IPS-NIHi11 (cell line): ENCODE measurements at regions not wholly inside any gene's neighbourhood (a gene's known extent, or its start where the extent isn't known, plus 50 kb on each side); places are given as distances from the start of the nearest gene placed in this dataset.
"Not testable (repeated sequence)": the region's sequence is repeated elsewhere in the genome, so short reads cannot be mapped to it uniquely, and the experiment has no call there.

Experiments used
- DNase-seq: peaks from one replicate; pipeline ENCODE4 v3.0.0; 2012; ENCODE audit warnings: mixed read lengths, low spot score

DNA sequence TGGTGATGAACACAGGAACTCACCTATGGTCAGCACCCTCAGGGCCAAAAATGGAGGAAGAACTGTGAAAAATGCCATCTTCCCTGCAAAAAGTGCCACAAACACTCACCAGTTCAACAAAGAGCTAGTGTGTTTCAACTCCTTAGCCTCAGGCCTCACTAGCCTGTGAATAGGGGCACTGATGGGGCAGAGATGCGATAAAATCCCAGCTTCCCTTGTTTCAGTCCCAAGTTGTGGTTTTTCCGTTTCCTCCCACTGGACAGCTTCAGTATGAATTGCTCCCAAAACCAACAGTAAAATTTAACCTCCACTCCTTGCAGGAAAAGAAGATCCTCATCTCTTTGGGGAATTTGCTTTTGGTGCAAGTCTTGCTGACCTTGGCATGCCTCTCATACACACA is 117.4 kb upstream of the ADAMTS9 start:
- DNase-seq: no peak

DNA sequence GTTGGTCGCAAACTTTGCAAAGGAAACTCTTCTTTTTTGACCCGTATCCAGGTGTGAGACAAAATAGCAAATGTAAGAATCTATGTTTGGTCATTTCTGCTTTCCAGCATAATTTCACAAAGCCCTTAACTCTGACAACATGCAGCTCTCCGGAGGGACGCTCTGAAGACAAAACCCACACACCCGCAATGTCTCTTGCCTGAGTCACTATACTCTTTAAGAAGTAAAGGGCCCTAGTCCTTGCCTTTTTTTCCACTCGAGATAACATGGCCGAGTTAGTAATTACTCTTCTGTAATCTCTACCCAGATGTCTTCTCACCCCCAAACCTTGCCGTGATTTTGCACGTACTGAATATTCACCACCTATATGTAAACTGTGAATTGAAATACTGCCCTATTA is 115.7 kb upstream of the ADAMTS9 start:
- DNase-seq: no peak

DNA sequence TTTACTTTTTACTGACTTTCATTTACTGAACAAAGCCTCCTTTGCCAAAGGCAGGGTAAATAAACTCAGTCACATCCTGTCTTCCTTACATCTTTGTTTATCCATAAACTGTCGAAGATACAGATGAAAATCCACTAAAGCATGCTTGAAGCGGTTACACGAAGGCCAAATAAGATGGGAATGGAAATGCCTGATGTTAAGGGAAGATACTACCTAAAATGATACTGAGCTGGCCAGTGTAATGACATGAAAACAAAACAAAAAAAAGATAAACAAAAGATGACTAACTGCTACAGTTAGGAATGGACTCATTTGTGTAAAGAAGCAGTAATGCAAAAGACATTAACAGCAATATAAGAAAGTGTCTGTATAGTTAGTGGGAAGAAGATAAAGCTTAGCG is 114.7 kb upstream of the ADAMTS9 start:
- no peak for DNase-seq

DNA sequence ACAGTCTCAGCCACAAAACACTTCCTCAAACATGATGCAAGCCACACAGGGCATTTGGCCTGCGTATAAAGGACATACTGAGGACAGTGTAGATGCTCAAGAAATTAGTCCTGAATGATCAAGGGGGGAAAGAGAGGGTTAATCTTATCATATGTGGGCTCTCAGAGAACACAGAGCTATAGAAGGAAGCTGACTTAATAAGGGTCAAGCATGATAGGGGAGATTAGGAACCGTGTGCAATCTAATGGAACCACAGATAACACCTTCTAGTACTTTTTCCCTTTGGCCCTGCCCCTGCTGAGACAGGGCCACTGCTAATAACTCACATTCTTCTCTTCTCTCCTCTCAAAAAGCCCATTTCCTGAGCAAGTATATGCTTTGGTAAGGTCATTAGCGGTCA is 114.1 kb upstream of the ADAMTS9 start:
- no peak for DNase-seq

DNA sequence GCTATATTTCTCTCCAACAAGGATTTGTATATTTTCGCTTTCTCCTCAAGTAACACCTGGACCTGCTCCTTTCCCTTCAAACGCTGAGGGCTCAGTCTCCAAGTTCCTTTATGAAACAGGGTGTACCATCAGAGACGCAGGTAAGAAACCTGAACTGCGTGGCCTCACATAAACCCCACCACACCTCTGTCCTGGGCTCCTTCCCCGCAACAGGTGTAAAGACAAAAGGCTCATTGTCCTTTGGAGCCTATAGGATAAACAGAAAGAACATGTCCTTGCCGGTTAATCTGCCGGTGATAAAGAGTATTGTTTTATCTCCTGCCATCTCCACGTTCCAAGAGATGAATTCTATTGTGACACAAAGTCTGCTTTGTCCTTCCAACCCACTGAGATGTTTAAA is 111.8 kb upstream of the ADAMTS9 start:
- no peak for DNase-seq

DNA sequence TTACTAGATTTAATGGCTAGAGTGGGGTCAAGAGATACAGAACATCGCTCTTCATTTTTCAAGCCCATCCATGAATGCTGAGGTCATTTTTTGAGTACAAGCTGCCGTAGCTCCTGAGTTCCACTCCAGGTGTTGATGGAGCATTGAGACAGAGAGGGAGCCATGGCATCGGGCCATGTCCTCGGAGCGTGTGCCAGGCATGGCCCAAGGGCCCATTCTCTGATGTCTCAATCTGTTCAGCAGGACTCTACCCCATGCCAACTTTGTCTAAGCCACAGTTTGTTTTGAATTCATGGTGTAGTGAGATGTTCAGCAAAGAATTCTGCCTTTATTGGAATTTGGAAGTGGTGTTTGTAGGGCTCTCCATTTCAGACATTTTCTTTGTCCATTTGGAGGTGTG is 110.5 kb upstream of the ADAMTS9 start:
- no peak for DNase-seq

DNA sequence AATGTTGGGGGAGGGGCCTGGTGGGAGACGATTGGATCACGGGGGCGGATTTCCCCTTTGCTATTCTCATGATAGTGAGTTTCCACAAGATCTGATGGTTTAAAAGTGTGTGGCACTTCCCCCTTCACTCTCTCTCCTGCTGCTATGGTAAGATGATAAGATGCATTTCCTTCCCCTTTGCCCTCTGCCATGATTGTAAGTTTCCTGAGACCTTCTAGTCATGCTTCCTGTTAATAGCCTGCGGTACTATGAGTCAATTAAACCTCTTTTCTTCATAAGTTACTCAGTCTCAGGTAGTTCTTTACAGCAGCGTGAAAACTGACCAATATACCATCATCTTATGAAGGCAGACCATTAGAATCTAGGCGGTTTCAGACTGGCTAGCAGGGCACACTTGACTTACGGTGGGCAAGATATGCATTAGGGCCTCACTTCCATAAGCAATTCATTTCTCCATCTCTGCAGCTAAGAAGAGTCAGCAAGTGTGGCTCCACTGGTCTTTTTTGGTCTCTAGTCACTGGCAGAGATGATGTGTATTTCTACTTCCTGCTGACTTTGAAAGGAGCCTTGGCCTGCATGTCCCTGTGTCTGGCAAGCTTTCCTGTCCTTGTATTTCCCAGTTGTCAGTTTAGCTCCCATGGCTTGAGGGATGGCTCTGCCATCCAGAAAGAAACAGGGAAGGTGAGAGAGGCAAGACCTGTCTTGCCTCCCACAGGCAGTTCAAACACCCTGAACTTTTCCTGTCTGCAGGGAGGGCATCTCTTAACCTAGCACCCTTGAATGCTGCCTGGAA is 109.0 kb upstream of the ADAMTS9 start:
- no peak for DNase-seq

DNA sequence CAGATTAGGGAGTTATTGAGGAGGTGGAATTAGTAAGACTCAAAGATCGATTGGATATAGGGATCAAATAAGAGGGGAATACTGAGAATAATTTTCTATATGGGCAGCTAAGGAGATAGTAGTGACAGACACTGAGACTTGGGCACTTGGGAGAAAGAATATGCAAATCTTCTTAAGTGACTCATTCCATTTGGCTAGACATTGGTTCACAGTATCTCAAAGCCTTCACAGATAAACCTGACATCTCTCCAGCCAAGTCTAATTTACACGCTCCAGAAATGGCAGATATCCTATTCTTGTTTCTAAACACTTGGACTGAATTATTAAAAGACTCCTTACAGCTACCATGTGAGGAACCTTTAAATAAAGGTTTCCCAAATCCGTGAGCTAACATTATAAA is 104.6 kb upstream of the ADAMTS9 start:
- no peak for DNase-seq

DNA sequence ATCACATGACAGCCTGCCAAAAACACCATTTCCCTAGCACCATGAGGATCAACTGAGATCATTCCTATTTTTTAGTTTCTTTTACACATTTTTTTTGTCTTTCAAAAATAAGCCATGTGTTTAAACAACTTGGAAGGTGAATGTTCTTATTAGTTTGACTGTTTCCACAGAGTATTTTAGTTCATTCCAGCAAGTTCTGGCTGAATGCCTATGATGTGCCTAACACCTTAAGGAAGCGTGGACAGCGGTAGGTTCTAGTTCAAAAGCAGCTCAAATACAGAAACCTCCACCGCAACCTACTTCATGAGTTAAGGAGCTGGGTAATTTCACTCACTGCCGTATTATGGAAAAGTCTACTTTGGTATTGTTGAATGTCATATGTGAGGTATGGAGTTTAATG is 101.3 kb upstream of the ADAMTS9 start:
- DNase-seq: no peak

DNA sequence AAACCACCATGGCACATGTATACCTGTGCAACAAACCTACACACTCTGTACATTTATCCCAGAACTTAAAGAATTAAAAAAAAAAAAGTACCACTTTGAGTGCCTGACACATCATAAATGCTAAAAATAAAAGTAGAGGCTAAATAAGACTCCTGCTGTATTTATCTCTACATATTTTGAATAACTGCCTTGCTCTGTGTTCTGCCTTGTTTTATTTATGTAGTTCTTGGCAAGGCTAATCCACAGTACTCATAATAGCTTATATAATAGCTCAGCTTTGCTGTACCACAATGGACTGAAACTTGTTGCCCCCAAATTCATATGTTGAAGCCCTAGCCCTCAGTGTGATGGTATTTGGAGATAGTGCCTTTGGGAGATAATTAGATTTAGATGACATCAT is 95.4 kb upstream of the ADAMTS9 start:
- no peak for DNase-seq

DNA sequence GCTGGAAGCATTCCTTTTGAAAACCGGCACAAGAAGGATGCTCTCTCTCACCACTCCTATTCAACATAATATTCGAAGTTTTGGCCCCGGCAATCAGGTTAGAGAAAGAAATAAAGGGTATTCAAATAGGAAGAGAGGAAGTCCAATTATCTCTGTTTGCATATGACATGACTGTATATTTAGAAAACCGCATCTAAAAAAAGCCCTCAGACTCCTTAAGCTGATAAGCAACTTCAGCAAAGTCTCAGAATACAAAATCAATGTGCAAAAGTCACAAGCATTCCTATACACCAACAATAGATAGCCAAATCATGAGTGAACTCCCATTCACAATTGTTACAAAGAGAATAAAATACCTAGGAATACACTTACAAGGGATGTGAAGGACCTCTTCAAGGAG is 93.1 kb upstream of the ADAMTS9 start:
- not testable (repeated sequence) for DNase-seq

DNA sequence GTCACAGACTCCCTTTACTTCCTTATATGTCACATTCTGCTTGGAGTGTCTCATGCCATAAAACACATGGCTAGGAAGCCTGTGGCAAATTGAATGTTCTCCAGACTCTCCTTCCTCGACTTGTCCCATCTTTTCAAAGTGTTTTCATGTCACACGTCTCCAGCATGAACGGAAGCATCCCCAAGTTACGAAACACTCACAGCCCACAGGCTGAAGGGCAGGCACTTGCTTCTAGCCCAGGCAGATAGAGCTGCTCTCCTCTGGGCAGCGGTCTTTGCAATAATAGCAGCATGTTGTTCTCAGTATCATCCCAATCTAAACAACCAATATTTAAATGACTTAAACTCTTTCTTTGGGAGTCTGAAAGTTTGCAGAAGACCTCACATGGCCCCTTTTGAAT is 85.3 kb upstream of the ADAMTS9 start:
- no peak for DNase-seq

DNA sequence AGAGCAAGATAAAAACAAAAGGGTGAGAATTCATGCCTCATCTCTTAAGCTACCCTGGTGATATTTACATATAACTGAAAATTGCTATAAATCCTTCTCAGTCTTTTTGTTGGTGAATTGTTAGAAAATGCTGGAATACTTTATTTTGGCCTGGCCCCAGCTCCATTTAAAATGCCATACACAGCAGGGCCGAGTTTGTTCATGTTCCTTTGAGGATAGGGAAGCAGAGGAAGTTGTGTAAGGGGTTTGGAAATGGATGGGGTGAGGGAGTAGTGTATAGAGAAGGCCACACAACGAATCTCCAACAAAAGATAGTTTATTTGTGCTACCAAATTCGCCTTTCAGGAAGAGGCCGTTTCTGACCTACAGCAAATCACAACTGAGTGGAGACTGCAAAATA is 78.6 kb upstream of the ADAMTS9 start:
- DNase-seq: no peak

DNA sequence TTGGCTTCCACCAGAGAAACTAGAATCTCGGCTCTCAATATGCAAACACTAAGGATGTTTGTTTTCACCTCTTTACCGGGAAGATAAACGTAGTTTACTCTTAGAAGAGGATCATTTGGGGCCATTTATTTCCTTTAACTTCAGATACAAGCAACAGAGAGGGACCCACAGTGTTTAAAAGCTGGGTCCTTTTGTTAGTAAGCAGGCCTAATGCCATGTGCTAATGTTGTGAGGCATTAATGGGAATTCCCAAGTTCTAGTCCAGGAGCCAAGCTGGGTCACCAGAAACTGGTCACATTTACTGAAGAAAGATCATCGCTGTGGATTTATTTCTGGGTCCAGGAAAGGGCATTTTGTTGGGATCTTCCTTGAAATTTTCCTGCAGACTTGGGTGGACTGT is 78.1 kb upstream of the ADAMTS9 start:
- DNase-seq: no peak

DNA sequence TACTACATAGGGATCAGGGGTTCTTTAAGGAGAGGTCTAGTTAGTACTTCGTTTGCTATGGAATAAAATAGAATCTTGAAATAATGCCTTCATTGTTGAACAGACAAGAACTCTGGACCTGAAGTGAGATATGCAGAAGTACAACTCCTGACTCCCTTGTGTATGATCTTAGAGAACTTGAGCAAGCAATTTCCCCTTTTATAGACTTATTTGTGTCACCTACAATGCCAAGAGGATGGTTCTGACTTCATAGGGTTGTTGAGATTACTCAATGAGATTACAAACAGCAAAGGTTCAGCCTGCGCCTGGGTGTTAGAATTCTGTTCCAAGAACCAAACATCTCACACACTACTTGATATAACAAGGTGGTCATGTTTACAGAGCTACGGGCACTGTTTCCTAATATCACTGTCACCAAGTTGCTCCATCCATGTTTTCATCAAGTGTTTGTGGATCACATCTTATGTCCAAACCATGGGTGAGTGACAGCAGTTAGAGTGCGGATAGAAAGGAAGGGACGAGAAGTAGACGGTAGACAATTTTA is 76.7 kb upstream of the ADAMTS9 start:
- DNase-seq: no peak

DNA sequence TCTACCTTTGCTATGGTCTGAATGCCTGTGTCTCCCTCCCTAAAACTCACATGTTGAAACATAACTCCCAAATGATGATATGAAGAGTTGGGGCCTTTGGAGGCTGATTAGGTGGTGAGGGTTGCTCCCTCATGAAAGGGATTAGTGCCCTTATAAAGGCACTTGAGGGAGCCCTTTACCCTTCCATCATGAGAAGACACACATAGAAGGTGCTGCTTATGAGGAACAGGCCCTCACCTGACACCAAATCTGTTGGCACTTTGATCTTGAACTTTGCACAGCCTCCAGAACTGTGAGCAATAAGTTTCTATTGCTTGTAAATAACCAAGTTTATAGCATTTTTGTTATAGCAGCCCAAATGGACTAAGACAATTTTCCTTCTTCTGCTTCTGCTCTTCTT is 76.2 kb upstream of the ADAMTS9 start:
- DNase-seq: no peak

DNA sequence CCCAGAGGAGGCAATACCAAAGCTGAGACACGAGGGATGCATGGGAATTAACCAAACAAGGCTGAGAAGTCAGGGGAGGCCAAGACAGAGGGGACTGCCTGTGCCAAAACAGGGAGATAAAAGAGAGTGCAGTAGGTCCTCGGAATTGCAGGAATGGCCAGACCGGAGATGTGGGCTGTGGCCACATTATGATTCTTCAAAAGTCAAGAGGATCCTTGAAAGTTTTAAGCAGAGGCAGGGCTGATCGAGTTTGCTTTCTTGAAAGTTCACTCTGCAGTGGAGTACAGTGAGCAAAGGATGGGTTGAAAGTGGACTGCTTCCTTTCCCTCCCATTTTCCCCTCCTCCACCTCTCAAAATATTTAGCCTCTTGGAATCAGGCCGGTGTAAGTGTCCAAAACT is 73.9 kb upstream of the ADAMTS9 start:
- DNase-seq: no peak

DNA sequence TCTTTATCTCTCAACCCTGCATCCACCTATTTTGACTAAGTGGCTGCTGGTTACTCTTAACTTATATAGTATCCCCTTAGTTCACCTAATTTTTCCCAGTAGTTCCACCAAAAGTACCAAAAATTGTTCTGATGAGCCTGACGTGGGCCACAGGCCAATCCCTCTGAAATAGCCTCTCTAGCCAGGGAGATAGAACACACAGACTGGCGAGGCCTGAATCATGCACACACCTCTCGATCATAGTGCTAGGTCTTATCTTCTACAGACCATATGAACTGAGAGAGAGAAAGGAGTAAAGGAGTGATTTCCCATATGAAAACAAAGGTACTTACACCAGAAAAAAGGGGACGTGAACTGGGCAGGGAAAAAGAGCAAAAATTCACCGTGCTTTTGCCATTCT is 72.5 kb upstream of the ADAMTS9 start:
- DNase-seq: no peak

DNA sequence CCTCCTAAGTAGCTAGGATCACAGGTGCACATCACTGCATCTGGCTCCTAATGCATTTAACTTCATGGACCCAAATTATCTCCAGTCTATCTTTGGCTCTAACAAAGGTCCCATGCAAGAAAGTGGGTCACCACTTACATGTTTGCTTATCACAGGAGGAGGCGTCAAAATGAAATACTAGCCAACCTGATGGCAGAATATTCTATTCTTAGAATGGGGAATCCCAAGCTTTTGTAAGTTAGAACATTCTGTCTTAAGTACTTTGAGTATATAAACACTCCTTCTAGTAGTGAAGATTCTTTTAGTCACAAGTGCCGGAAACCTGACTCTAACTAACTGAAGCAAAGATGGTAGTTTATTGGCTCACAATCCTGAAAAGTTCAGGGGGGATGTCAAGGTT is 72.0 kb upstream of the ADAMTS9 start:
- no peak for DNase-seq

DNA sequence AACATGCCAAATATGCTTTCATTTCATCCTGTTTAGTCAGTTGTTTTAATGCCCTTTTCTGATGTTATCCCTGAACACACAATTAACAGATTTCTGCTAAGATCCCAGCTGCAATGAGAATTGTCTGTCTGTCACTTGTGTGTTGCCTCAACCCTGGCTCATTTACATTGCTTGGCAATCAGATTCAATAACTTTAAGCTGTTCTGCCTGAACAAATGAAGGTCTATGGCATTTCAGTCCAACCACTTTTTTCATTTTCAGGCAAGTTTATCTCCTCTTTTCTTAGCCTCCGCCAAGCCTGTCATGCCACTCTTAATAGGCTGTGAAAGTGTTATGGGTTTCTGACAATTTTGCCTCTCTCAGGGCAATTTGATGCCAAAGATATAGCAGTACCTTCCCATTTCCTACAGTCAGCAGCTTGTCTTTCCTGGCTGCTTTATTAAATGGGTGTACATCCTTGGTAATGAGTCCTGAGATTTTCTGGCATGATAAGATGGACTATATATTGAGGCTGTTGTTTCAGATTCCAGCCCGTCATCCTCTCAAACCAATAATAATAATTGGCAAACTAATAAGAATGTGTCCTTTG is 68.7 kb upstream of the ADAMTS9 start:
- DNase-seq: no peak

DNA sequence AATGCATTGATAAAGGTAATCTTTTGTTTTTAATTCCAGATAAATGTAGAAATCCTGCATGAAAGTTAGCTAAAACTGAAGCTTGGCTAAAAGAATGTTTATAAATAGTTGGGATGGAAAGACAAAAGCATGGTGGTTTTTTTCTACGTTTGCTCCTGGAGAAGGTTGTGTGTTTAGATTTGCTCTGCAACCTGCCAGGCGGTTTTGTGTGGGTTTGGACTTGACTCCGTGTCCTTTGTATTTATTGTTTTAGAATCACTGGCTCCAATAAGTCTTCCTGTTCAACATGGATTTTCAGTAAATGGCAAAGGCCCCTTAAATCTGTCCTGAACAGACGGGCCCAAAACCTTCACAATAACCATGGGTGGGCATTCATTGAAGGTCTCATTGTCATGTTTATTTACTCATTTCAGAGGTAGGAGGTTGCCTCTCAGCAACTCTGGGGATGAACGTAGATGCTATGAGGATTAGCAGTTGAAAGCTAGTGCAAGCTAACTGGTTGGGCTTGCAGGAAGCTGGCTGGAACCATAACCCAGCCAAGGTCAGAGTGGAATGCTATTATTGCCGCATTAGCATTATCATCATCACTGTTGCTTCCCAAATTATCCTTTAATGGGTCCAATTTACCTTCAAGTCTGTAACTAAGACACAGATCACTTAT is 60.6 kb upstream of the ADAMTS9 start:
- DNase-seq: peak; percentile 75

DNA sequence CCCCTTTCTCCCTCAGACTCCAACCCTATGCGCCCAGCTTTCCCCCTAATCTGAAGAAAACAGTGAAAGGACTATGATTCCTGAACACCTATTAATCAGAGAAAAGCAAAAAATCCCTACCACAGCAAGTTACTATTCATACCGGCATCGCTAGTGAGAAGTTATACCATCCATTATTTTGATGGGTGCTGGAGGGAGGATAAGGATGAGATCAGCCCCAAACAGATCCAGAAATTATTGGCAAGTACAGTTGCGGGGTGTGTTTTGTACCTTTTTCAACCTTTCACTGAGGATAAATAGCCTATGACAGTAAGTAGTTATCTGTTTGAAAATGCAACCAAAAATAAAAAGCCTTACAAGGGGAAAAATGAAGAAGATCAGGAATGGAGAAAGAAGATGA is 59.9 kb upstream of the ADAMTS9 start:
- DNase-seq: no peak

DNA sequence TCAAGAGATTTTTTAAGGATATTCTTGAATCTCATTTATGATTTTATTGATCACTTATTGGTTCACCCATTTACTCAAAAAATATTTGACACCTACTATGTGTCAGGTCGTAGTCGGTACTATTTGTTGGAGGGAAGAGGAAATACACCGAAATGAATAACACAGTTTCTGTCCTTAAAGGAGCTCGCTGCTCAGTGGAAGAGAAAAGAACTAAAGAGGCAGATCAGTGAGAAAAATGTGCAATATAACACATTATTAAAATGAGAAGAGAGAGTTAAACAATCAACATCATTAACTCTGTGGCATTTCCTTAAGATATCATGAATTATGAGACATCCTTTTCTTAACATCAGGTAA is 56.1 kb upstream of the ADAMTS9 start:
- no peak for DNase-seq
